D341Med (cell line): ENCODE measurements at regions not wholly inside any gene's neighbourhood (a gene's known extent, or its start where the extent isn't known, plus 50 kb on each side); places are given as distances from the start of the nearest gene placed in this dataset.

Experiments
- DNase-seq: peaks from one replicate; pipeline ENCODE4 v3.0.0; 2012; ENCODE audit warnings: low spot score

- DNase-seq = no peak
These were observed 97.1 kb upstream of the GRIK2 start for GRCh38 chr6:101296169-101296960.

GRCh38 chr6:101302593-101302992 is 90.9 kb upstream of the GRIK2 start:
- no peak for DNase-seq

GRCh38 chr6:101303495-101303894 is 90.0 kb upstream of the GRIK2 start:
- no peak for DNase-seq

GRCh38 chr6:101312652-101313051 is 80.9 kb upstream of the GRIK2 start:
- no peak for DNase-seq

- no peak for DNase-seq
These were observed 70.6 kb upstream of the GRIK2 start for GRCh38 chr6:101322921-101323320.

GRCh38 chr6:101326411-101326810 is 67.1 kb upstream of the GRIK2 start:
- no peak for DNase-seq

GRCh38 chr6:101341926-101342325 is 51.6 kb upstream of the GRIK2 start:
- DNase-seq = no peak
